H9 (cell line): ENCODE measurements at regions not wholly inside any gene's neighbourhood (a gene's known extent, or its start where the extent isn't known, plus 50 kb on each side); places are given as distances from the start of the nearest gene placed in this dataset.

Experiments used
- DNase-seq: peaks from one replicate; pipeline ENCODE4 v3.0.0-alpha.2; 2017
- H2AFZ ChIP-seq: one replicate; pipeline ENCODE4 v1.6.1; 2013; ENCODE audit warnings: mild to moderate bottlenecking, low read length, control low read depth, moderate library complexity
- H2AK5ac ChIP-seq: 2 replicates; pipeline ENCODE4 v1.6.1; 2013; ENCODE audit warnings: low read length, control low read depth, mixed read lengths; ENCODE audit not compliant: insufficient read length
- H2BK120ac ChIP-seq: one replicate; pipeline ENCODE4 v1.6.1; 2013; ENCODE audit warnings: low read depth, mild to moderate bottlenecking, low read length, control low read depth, inconsistent platforms; ENCODE audit not compliant: poor library complexity, severe bottlenecking
- H2BK12ac ChIP-seq: 2 replicates; pipeline ENCODE4 v1.6.1; 2013; ENCODE audit warnings: low read length, control low read depth, mixed read lengths, low read depth; ENCODE audit not compliant: insufficient read length
- H2BK15ac ChIP-seq: 2 replicates; pipeline ENCODE4 v1.6.1; 2013; ENCODE audit warnings: low read depth, low read length, control low read depth
- H2BK20ac ChIP-seq: one replicate; pipeline ENCODE4 v1.6.1; 2013; ENCODE audit warnings: low read depth, mild to moderate bottlenecking, low read length, control low read depth, inconsistent platforms; ENCODE audit not compliant: poor library complexity, severe bottlenecking
- H2BK5ac ChIP-seq: 2 replicates; pipeline ENCODE4 v1.6.1; 2013; ENCODE audit warnings: low read length, control low read depth, mixed read lengths; ENCODE audit not compliant: insufficient read length
- H3K14ac ChIP-seq: 2 replicates; pipeline ENCODE4 v1.6.1; 2013; ENCODE audit warnings: low read length, control low read depth; ENCODE audit not compliant: insufficient read depth
- H3K18ac ChIP-seq: 2 replicates; pipeline ENCODE4 v1.6.1; 2013; ENCODE audit warnings: low read depth, mild to moderate bottlenecking, mixed read lengths, low read length, control low read depth; ENCODE audit not compliant: insufficient read length
- H3K23ac ChIP-seq: 2 replicates; pipeline ENCODE4 v1.6.1; 2013; ENCODE audit warnings: low read length, control low read depth, mixed read lengths, low read depth; ENCODE audit not compliant: insufficient read length
- H3K23me2 ChIP-seq: 2 replicates; pipeline ENCODE4 v1.6.1; 2013; ENCODE audit warnings: low read depth, mild to moderate bottlenecking, mixed read lengths, low read length, control low read depth; ENCODE audit not compliant: insufficient read length, poor library complexity, severe bottlenecking
- H3K27ac ChIP-seq: 2 replicates; pipeline ENCODE4 v1.5.1; 2013; ENCODE audit warnings: low read length, control low read depth, mixed read lengths, low read depth; ENCODE audit not compliant: insufficient read length
- H3K27me3 ChIP-seq: 2 replicates; pipeline ENCODE4 v1.6.1; 2013; ENCODE audit warnings: low read length, control low read depth, inconsistent platforms; ENCODE audit not compliant: insufficient read depth
- H3K4ac ChIP-seq: 2 replicates; pipeline ENCODE4 v1.6.1; 2013; ENCODE audit warnings: low read depth, mild to moderate bottlenecking, control low read depth, inconsistent platforms, low read length, moderate library complexity
- H3K4me1 ChIP-seq: 2 replicates; pipeline ENCODE4 v1.6.1; 2013; ENCODE audit warnings: low read length, control low read depth, inconsistent platforms; ENCODE audit not compliant: insufficient read depth
- H3K4me2 ChIP-seq: 2 replicates; pipeline ENCODE4 v1.6.1; 2013; ENCODE audit warnings: low read length, control low read depth, mixed read lengths; ENCODE audit not compliant: insufficient read length, insufficient read depth
- H3K56ac ChIP-seq: 2 replicates; pipeline ENCODE4 v1.6.1; 2013; ENCODE audit warnings: low read depth, mild to moderate bottlenecking, mixed read lengths, low read length, control low read depth; ENCODE audit not compliant: insufficient read length
- H3K79me1 ChIP-seq: 2 replicates; pipeline ENCODE4 v1.6.1; 2013; ENCODE audit warnings: low read depth, mild to moderate bottlenecking, moderate library complexity, low read length, control low read depth, inconsistent platforms; ENCODE audit not compliant: insufficient read depth, poor library complexity, severe bottlenecking
- H3K79me2 ChIP-seq: 2 replicates; pipeline ENCODE4 v1.6.1; 2013; ENCODE audit warnings: low read length, control low read depth, inconsistent platforms; ENCODE audit not compliant: insufficient read depth
- H3K9ac ChIP-seq: 2 replicates; pipeline ENCODE4 v1.6.1; 2013; ENCODE audit warnings: low read length, control low read depth, mixed read lengths; ENCODE audit not compliant: insufficient read length; ENCODE audit errors: extremely low read depth
- H3K9me3 ChIP-seq: one replicate; pipeline ENCODE4 v1.6.1; 2013; ENCODE audit warnings: low read depth, low read length, inconsistent platforms; ENCODE audit not compliant: control insufficient read depth
- H3T11ph ChIP-seq: one replicate; pipeline ENCODE4 v1.6.1; 2013; ENCODE audit warnings: mild to moderate bottlenecking, low read length, control low read depth, inconsistent platforms
- H4K20me1 ChIP-seq: one replicate; pipeline ENCODE4 v1.6.1; 2013; ENCODE audit not compliant: control insufficient read depth, insufficient read length, insufficient read depth
- H4K5ac ChIP-seq: 2 replicates; pipeline ENCODE4 v1.6.1; 2013; ENCODE audit warnings: low read depth, mild to moderate bottlenecking, mixed read lengths, low read length, control low read depth; ENCODE audit not compliant: insufficient read length
- H4K8ac ChIP-seq: replicated peaks from 2 replicates; pipeline ENCODE4 v1.6.1; 2013; ENCODE audit warnings: low read length, control low read depth, mixed read lengths, low read depth; ENCODE audit not compliant: insufficient read length
- H4K91ac ChIP-seq: 2 replicates; pipeline ENCODE4 v1.6.1; 2013; ENCODE audit warnings: low read depth, mild to moderate bottlenecking, moderate library complexity, mixed read lengths, low read length, control low read depth; ENCODE audit not compliant: insufficient read length
- H3K27ac Mint-ChIP-seq, 3 experiments: 2 replicates in 2 of 3; 3 replicates in 1 of 3; pipeline ENCODE4 v1.8.0; 2020 to 2021; ENCODE audit warnings: mixed read lengths in 3 of 3, mild to moderate bottlenecking in 1 of 3, moderate library complexity in 1 of 3
- H3K27me3 Mint-ChIP-seq: 2 replicates; pipeline ENCODE4 v1.8.0; 2021; ENCODE audit warnings: low read depth, mild to moderate bottlenecking, moderate library complexity, mixed read lengths
- H3K36me3 Mint-ChIP-seq, 3 experiments: 2 replicates in 2 of 3; 3 replicates in 1 of 3; pipeline ENCODE4 v1.8.0; 2020 to 2021; ENCODE audit warnings: low read depth in 3 of 3, mixed read lengths in 3 of 3; ENCODE audit not compliant: insufficient read depth in 1 of 3
- H3K4me1 Mint-ChIP-seq, 2 experiments: 2 replicates each; pipeline ENCODE4 v1.8.0; 2020; ENCODE audit warnings: mixed read lengths in 2 of 2
- H3K4me3 Mint-ChIP-seq, 2 experiments: 2 replicates in 1 of 2; 3 replicates in 1 of 2; pipeline ENCODE4 v1.8.0; 2020 to 2021; ENCODE audit warnings: mild to moderate bottlenecking in 2 of 2, mixed read lengths in 2 of 2, moderate library complexity in 1 of 2
- H3K9me3 Mint-ChIP-seq, 2 experiments: 2 replicates in 1 of 2; 3 replicates in 1 of 2; pipeline ENCODE4 v1.8.0; 2020; ENCODE audit warnings: mild to moderate bottlenecking in 2 of 2, mixed read lengths in 2 of 2, moderate library complexity in 1 of 2
- TF ChIP-seq, protein P1 (sequence below): fragments of 200-600 bp; sonication (generic); conservative IDR thresholded peaks from 3 replicates; pipeline ENCODE4 v1.8.0; 2021; ENCODE audit warnings: antibody characterized with exemption, mild to moderate bottlenecking

GRCh38 chr14:82345184-82345583 lies 811.5 kb upstream of the SEL1L start:
- H3K36me3 Mint-ChIP-seq: peaks cover 0 to 8% (median 0%) of the 10 kb centered on the region in 3 experiments; a peak in 3 of 7 replicates
- TF ChIP-seq, protein P1, sequence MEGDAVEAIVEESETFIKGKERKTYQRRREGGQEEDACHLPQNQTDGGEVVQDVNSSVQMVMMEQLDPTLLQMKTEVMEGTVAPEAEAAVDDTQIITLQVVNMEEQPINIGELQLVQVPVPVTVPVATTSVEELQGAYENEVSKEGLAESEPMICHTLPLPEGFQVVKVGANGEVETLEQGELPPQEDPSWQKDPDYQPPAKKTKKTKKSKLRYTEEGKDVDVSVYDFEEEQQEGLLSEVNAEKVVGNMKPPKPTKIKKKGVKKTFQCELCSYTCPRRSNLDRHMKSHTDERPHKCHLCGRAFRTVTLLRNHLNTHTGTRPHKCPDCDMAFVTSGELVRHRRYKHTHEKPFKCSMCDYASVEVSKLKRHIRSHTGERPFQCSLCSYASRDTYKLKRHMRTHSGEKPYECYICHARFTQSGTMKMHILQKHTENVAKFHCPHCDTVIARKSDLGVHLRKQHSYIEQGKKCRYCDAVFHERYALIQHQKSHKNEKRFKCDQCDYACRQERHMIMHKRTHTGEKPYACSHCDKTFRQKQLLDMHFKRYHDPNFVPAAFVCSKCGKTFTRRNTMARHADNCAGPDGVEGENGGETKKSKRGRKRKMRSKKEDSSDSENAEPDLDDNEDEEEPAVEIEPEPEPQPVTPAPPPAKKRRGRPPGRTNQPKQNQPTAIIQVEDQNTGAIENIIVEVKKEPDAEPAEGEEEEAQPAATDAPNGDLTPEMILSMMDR: no peak

More at GRCh38 chr14:82345184-82345583, 811.5 kb upstream of the SEL1L start:
- H3K56ac ChIP-seq: no peak overlapping the region
- no peak overlapping the region for H3K14ac ChIP-seq
- H3K23ac ChIP-seq: no peak overlapping the region
- H3K9ac ChIP-seq: no peak overlapping the region
- H2BK5ac ChIP-seq: no peak overlapping the region
- no peak overlapping the region for H3K4me3 Mint-ChIP-seq
- no peak overlapping the region for H2BK20ac ChIP-seq
- H3K4ac ChIP-seq: no peak overlapping the region
- H3K4me1 ChIP-seq: no peaks in the 10 kb centered on the region
- no peak overlapping the region for H2BK12ac ChIP-seq
- no peak overlapping the region for H2AK5ac ChIP-seq
- no peaks in the 10 kb centered on the region for H3K79me2 ChIP-seq
- no peaks in the 10 kb centered on the region for H3K79me1 ChIP-seq
- H4K5ac ChIP-seq: no peak overlapping the region
- no peak overlapping the region for H2AFZ ChIP-seq
- no peak overlapping the region for H4K8ac ChIP-seq
- H3K27ac Mint-ChIP-seq: no peak overlapping the region
- no peaks in the 10 kb centered on the region for H3K27me3 Mint-ChIP-seq
- no peak overlapping the region for H3T11ph ChIP-seq
- H3K9me3 Mint-ChIP-seq: peaks cover 6 to 8% of the 10 kb centered on the region in 2 experiments; a peak in 4 of 5 replicates
- DNase-seq: no peak
- no peaks in the 10 kb centered on the region for H3K4me1 Mint-ChIP-seq
- H3K27ac ChIP-seq: no peak overlapping the region
- H4K20me1 ChIP-seq: no peaks in the 10 kb centered on the region
- no peaks in the 10 kb centered on the region for H3K27me3 ChIP-seq
- no peak overlapping the region for H2BK15ac ChIP-seq
- H3K9me3 ChIP-seq: no peaks in the 10 kb centered on the region
- no peak overlapping the region for H2BK120ac ChIP-seq
- H4K91ac ChIP-seq: no peak overlapping the region
- no peak overlapping the region for H3K18ac ChIP-seq
- H3K4me2 ChIP-seq: no peak overlapping the region
- no peaks in the 10 kb centered on the region for H3K23me2 ChIP-seq
